AG04449 (cell line): ENCODE measurements at regions not wholly inside any gene's neighbourhood (a gene's known extent, or its start where the extent isn't known, plus 50 kb on each side); places are given as distances from the start of the nearest gene placed in this dataset.

Source experiments
- CTCF ChIA-PET: fragments of 350-600 bp; formaldehyde crosslinking; extraction: SDS; loops from one replicate; lab custom pipeline; 2021; ENCODE audit warnings: antibody characterized with exemption; lab: Yijun Ruan, JAX
- POLR2A ChIA-PET: fragments of 400-600, 350-600 bp; formaldehyde crosslinking; extraction: SDS; loops from one replicate; lab custom pipeline; 2020; ENCODE audit warnings: antibody characterized with exemption, inconsistent platforms; lab: Yijun Ruan, JAX
- DNase-seq: peaks from one replicate; pipeline ENCODE4 v3.0.0-alpha.2; 2010; ENCODE audit warnings: low read depth, low spot score
- H3K4me3 ChIP-seq: 2 replicates; pipeline ENCODE4 v1.5.1; 2011; ENCODE audit warnings: low read depth, mild to moderate bottlenecking, control low read depth, low read length
- CTCF ChIP-seq: IDR thresholded peaks from one replicate; pipeline ENCODE4 v1.5.1; 2011; ENCODE audit warnings: mild to moderate bottlenecking, moderate library complexity, low read length, control low read depth, inconsistent platforms; ENCODE audit not compliant: insufficient read depth; ENCODE audit errors: missing control alignments

GRCh38 chr12:131312793-131313545 is 359.3 kb downstream of the ADGRD1 start:
- ChIA-PET POLR2A (no interaction called here), CTCF (no interaction called here)
- DNase-seq: no peak
- TF ChIP-seq CTCF: no peak
- H3K4me3 ChIP-seq: no peak overlapping the region

GRCh38 chr12:131313635-131314034 is 359.9 kb downstream of the ADGRD1 start:
- ChIA-PET CTCF (no interaction called here), POLR2A (no interaction called here)
- no peak for TF ChIP-seq CTCF
- no peak for DNase-seq
- no peak overlapping the region for H3K4me3 ChIP-seq

GRCh38 chr12:131314524-131315090 is 360.9 kb downstream of the ADGRD1 start:
- POLR2A ChIA-PET: no interaction called here
- CTCF ChIA-PET: no interaction called here
- H3K4me3 ChIP-seq: no peak overlapping the region
- no peak for TF ChIP-seq CTCF
- no peak for DNase-seq

- H3K4me3 ChIP-seq: no peak overlapping the region
- TF ChIP-seq CTCF: no peak
- ChIA-PET POLR2A (no interaction called here), CTCF (no interaction called here)
- no peak for DNase-seq
Measured at GRCh38 chr12:131315601-131316000, 361.9 kb downstream of the ADGRD1 start.

GRCh38 chr12:131316388-131316787 is 362.7 kb downstream of the ADGRD1 start:
- DNase-seq: no peak
- ChIA-PET POLR2A (no interaction called here), CTCF (no interaction called here)
- H3K4me3 ChIP-seq: no peak overlapping the region
- no peak for TF ChIP-seq CTCF

GRCh38 chr12:131318045-131318685 is 364.5 kb downstream of the ADGRD1 start:
- DNase-seq: no peak
- ChIA-PET CTCF (no interaction called here), POLR2A (no interaction called here)
- H3K4me3 ChIP-seq: no peak overlapping the region
- TF ChIP-seq CTCF: no peak
